Astrocyte (in vitro differentiated cells and primary cell): ENCODE measurements at regions not wholly inside any gene's neighbourhood (a gene's known extent, or its start where the extent isn't known, plus 50 kb on each side); places are given as distances from the start of the nearest gene placed in this dataset.

Experiments
- DNase-seq: peaks from one replicate; pipeline ENCODE4 v3.0.0-alpha.2; 2010; ENCODE audit warnings: low read depth
- FAIRE-seq: peaks from 2 replicates; lab custom pipeline; 2011; peaks lifted over from hg19 to GRCh38; lab: Jason Lieb, UNC
- H2AFZ ChIP-seq: 2 replicates; pipeline ENCODE4 v1.6.0; 2012; ENCODE audit warnings: low read depth, low read length, inconsistent platforms
- H3K27ac ChIP-seq: 2 replicates; pipeline ENCODE4 v1.5.1; 2011; ENCODE audit warnings: low read depth, low read length, inconsistent platforms
- H3K27me3 ChIP-seq: 2 replicates; pipeline ENCODE4 v1.6.0; 2011; ENCODE audit warnings: low read length, inconsistent platforms; ENCODE audit not compliant: insufficient read depth
- H3K36me3 ChIP-seq: 2 replicates; pipeline ENCODE4 v1.5.1; 2011; ENCODE audit warnings: low read length, inconsistent platforms; ENCODE audit not compliant: insufficient read depth
- H3K4me1 ChIP-seq: 2 replicates; pipeline ENCODE4 v1.5.1; 2011; ENCODE audit warnings: low read length, inconsistent platforms; ENCODE audit not compliant: insufficient read depth
- H3K4me2 ChIP-seq: 2 replicates; pipeline ENCODE4 v1.6.0; 2012; ENCODE audit warnings: low read length, inconsistent platforms
- H3K4me3 ChIP-seq: 2 replicates; pipeline ENCODE4 v1.5.1; 2011; ENCODE audit warnings: low read depth, mild to moderate bottlenecking, low read length, inconsistent platforms; ENCODE audit not compliant: insufficient read depth
- H3K79me2 ChIP-seq: 2 replicates; pipeline ENCODE4 v1.6.0; 2012; ENCODE audit warnings: mild to moderate bottlenecking, low read length, inconsistent platforms; ENCODE audit not compliant: insufficient read depth
- H3K9ac ChIP-seq: 2 replicates; pipeline ENCODE4 v1.6.0; 2012; ENCODE audit warnings: mild to moderate bottlenecking, low read length, inconsistent platforms
- H3K9me3 ChIP-seq: 2 replicates; pipeline ENCODE4 v1.5.1; 2012; ENCODE audit warnings: low read depth, mild to moderate bottlenecking, low read length, inconsistent platforms; ENCODE audit not compliant: insufficient read depth
- H4K20me1 ChIP-seq: 2 replicates; pipeline ENCODE4 v1.6.0; 2012; ENCODE audit warnings: low read length, inconsistent platforms; ENCODE audit not compliant: insufficient read depth
- H3K27ac Mint-ChIP-seq: one replicate; pipeline ENCODE4 v1.8.0; 2021; ENCODE audit warnings: mild to moderate bottlenecking, mixed read lengths; ENCODE audit not compliant: unreplicated experiment
- H3K27me3 Mint-ChIP-seq: one replicate; pipeline ENCODE4 v1.8.0; 2021; ENCODE audit warnings: low read depth, mixed read lengths; ENCODE audit not compliant: unreplicated experiment
- H3K36me3 Mint-ChIP-seq: one replicate; pipeline ENCODE4 v1.8.0; 2021; ENCODE audit warnings: low read depth, mixed read lengths; ENCODE audit not compliant: unreplicated experiment
- H3K4me1 Mint-ChIP-seq: one replicate; pipeline ENCODE4 v1.8.0; 2021; ENCODE audit warnings: low read depth, mixed read lengths; ENCODE audit not compliant: unreplicated experiment
- H3K4me3 Mint-ChIP-seq: one replicate; pipeline ENCODE4 v1.8.0; 2021; ENCODE audit warnings: mild to moderate bottlenecking, moderate library complexity, mixed read lengths; ENCODE audit not compliant: unreplicated experiment
- H3K9me3 Mint-ChIP-seq: one replicate; pipeline ENCODE4 v1.8.0; 2021; ENCODE audit warnings: mild to moderate bottlenecking, mixed read lengths; ENCODE audit not compliant: unreplicated experiment
- EZH2 ChIP-seq: IDR thresholded peaks from 2 replicates; pipeline ENCODE4 v1.6.1; 2012; ENCODE audit warnings: mild to moderate bottlenecking, low read length, inconsistent platforms; ENCODE audit not compliant: insufficient read depth
- TF ChIP-seq, protein P1 (sequence below): IDR thresholded peaks from 2 replicates; pipeline ENCODE4 v1.5.1; 2011; ENCODE audit warnings: low read depth, mild to moderate bottlenecking, inconsistent platforms, low read length, moderate library complexity; ENCODE audit not compliant: insufficient read depth

GRCh38 chr6:120122401-120122800 is 772.8 kb upstream of the MAN1A1 start:
- Mint-ChIP-seq H3K9me3 (peaks cover 2% of the 10 kb centered on the region), H3K27ac (no peak overlapping the region), H3K4me1 (no peaks in the 10 kb centered on the region), H3K27me3 (no peaks in the 10 kb centered on the region), H3K36me3 (no peaks in the 10 kb centered on the region), H3K4me3 (no peak overlapping the region)
- Histone ChIP-seq H2AFZ (no peak overlapping the region), H3K27ac (no peak overlapping the region), H3K4me2 (no peak overlapping the region), H3K79me2 (no peaks in the 10 kb centered on the region), H3K36me3 (no peaks in the 10 kb centered on the region), H3K4me3 (no peak overlapping the region), H3K4me1 (no peaks in the 10 kb centered on the region), H3K27me3 (no peaks in the 10 kb centered on the region), H3K9me3 (no peaks in the 10 kb centered on the region), H4K20me1 (no peaks in the 10 kb centered on the region), H3K9ac (no peak overlapping the region)
- FAIRE-seq (no peak), DNase-seq (no peak)
- no peak for TF ChIP-seq EZH2
- TF ChIP-seq, protein P1, sequence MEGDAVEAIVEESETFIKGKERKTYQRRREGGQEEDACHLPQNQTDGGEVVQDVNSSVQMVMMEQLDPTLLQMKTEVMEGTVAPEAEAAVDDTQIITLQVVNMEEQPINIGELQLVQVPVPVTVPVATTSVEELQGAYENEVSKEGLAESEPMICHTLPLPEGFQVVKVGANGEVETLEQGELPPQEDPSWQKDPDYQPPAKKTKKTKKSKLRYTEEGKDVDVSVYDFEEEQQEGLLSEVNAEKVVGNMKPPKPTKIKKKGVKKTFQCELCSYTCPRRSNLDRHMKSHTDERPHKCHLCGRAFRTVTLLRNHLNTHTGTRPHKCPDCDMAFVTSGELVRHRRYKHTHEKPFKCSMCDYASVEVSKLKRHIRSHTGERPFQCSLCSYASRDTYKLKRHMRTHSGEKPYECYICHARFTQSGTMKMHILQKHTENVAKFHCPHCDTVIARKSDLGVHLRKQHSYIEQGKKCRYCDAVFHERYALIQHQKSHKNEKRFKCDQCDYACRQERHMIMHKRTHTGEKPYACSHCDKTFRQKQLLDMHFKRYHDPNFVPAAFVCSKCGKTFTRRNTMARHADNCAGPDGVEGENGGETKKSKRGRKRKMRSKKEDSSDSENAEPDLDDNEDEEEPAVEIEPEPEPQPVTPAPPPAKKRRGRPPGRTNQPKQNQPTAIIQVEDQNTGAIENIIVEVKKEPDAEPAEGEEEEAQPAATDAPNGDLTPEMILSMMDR, result no peak

- Mint-ChIP-seq H3K4me1 (no peaks in the 10 kb centered on the region), H3K9me3 (peaks cover 2% of the 10 kb centered on the region), H3K27me3 (no peaks in the 10 kb centered on the region), H3K27ac (no peak overlapping the region), H3K36me3 (no peaks in the 10 kb centered on the region), H3K4me3 (no peak overlapping the region)
- Histone ChIP-seq H3K9ac (no peak overlapping the region), H4K20me1 (no peaks in the 10 kb centered on the region), H3K9me3 (no peaks in the 10 kb centered on the region), H3K4me1 (no peaks in the 10 kb centered on the region), H3K27ac (no peak overlapping the region), H3K4me3 (no peak overlapping the region), H3K4me2 (no peak overlapping the region), H2AFZ (no peak overlapping the region), H3K79me2 (no peaks in the 10 kb centered on the region), H3K27me3 (no peaks in the 10 kb centered on the region), H3K36me3 (no peaks in the 10 kb centered on the region)
- FAIRE-seq (no peak), DNase-seq (no peak)
- TF ChIP-seq, protein P1, result no peak
- TF ChIP-seq EZH2, result no peak
These were observed 766.8 kb upstream of the MAN1A1 start for GRCh38 chr6:120116343-120116742.

DNA sequence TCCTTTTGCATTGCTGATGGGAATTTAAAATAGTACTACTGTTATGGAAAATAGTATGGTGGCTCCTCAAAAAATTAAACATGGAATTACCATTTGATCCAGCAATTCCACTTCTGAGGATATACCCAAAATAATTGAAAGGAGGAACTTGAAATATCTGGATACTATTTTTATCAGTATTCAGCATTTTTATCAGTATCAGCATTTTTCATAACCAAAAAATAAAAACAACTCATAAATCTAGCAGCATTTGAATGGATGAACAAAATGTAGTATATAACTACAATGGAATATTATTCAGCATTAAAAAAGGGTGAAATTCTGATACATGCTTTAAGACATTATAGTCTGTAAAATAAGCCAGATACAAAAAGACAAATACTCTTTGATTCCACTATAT is 763.4 kb upstream of the MAN1A1 start:
- Mint-ChIP-seq H3K4me3 (no peak overlapping the region), H3K9me3 (no peaks in the 10 kb centered on the region), H3K36me3 (no peaks in the 10 kb centered on the region), H3K27me3 (no peaks in the 10 kb centered on the region), H3K4me1 (no peaks in the 10 kb centered on the region), H3K27ac (no peak overlapping the region)
- Histone ChIP-seq H3K79me2 (no peaks in the 10 kb centered on the region), H3K4me1 (no peaks in the 10 kb centered on the region), H2AFZ (no peak overlapping the region), H3K27me3 (no peaks in the 10 kb centered on the region), H3K9ac (no peak overlapping the region), H3K36me3 (no peaks in the 10 kb centered on the region), H3K9me3 (no peaks in the 10 kb centered on the region), H4K20me1 (no peaks in the 10 kb centered on the region), H3K4me3 (no peak overlapping the region), H3K27ac (no peak overlapping the region), H3K4me2 (no peak overlapping the region)
- no peak for DNase-seq
- TF ChIP-seq, protein P1, result no peak
- no peak for TF ChIP-seq EZH2
- FAIRE-seq, result no peak
